ENCODE measurements at regions not wholly inside any gene's neighbourhood (a gene's known extent, or its start where the extent isn't known, plus 50 kb on each side); places are given as distances from the start of the nearest gene placed in this dataset.

DNA sequence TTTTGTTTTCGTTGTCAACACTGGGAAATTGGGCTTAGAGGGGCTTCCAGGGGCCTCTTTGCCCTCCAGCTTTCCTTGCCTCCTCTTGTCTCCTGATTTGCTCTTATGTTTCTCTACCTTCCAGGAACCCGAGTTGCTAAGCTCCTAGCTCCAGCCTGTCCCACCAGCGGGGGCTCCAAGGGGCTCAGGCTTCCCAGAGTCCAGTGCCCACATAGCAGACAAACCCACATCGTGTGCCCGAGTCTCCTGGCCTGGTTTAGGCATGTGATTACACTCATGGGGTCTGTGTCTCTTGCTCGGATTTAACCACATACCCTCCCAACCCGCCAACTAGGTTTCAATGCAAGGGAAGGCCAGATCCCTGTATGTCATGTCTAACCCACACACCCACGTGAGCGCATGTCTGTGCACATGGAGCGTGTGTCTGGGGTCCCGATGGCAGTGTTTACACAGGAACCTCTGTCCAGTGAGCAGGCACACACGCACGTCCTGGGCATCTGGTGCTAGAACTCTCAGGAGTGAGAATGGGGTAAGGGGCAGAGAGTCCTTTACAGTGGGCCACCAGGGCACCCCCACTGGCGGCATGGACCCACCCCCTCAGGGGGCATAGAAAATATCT, 76.1 kb upstream of the MED9 start:
- no peak for TF ChIP-seq HNF4G (IDR thresholded peaks at IDR 0.05)
- TF ChIP-seq GABPA (IDR thresholded peaks at IDR 0.05 in 1 of 2, conservative IDR thresholded peaks at IDR 0.05 in 1 of 2): no peak
- no peak for TF ChIP-seq RAD21 (IDR thresholded peaks at IDR 0.05)
- TF ChIP-seq SP1 (IDR thresholded peaks at IDR 0.05): no peak
- TF ChIP-seq JUND (IDR thresholded peaks at IDR 0.05): no peak
- TF ChIP-seq, protein P1, sequence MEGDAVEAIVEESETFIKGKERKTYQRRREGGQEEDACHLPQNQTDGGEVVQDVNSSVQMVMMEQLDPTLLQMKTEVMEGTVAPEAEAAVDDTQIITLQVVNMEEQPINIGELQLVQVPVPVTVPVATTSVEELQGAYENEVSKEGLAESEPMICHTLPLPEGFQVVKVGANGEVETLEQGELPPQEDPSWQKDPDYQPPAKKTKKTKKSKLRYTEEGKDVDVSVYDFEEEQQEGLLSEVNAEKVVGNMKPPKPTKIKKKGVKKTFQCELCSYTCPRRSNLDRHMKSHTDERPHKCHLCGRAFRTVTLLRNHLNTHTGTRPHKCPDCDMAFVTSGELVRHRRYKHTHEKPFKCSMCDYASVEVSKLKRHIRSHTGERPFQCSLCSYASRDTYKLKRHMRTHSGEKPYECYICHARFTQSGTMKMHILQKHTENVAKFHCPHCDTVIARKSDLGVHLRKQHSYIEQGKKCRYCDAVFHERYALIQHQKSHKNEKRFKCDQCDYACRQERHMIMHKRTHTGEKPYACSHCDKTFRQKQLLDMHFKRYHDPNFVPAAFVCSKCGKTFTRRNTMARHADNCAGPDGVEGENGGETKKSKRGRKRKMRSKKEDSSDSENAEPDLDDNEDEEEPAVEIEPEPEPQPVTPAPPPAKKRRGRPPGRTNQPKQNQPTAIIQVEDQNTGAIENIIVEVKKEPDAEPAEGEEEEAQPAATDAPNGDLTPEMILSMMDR (IDR thresholded peaks at IDR 0.05; ENCODE audit: low read depth, low read length, missing input control): no peak
- no peak for TF ChIP-seq YY1 (IDR thresholded peaks at IDR 0.05)
- TF ChIP-seq, protein P2, sequence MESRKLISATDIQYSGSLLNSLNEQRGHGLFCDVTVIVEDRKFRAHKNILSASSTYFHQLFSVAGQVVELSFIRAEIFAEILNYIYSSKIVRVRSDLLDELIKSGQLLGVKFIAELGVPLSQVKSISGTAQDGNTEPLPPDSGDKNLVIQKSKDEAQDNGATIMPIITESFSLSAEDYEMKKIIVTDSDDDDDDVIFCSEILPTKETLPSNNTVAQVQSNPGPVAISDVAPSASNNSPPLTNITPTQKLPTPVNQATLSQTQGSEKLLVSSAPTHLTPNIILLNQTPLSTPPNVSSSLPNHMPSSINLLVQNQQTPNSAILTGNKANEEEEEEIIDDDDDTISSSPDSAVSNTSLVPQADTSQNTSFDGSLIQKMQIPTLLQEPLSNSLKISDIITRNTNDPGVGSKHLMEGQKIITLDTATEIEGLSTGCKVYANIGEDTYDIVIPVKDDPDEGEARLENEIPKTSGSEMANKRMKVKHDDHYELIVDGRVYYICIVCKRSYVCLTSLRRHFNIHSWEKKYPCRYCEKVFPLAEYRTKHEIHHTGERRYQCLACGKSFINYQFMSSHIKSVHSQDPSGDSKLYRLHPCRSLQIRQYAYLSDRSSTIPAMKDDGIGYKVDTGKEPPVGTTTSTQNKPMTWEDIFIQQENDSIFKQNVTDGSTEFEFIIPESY (IDR thresholded peaks at IDR 0.05): no peak
- TF ChIP-seq FOXA2 (IDR thresholded peaks at IDR 0.05): no peak
- TF ChIP-seq HNF4A (conservative IDR thresholded peaks at IDR 0.05): no peak
- no peak for TF ChIP-seq FOXA1 (IDR thresholded peaks at IDR 0.05)
- TF ChIP-seq, protein P3, sequence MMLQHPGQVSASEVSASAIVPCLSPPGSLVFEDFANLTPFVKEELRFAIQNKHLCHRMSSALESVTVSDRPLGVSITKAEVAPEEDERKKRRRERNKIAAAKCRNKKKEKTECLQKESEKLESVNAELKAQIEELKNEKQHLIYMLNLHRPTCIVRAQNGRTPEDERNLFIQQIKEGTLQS (IDR thresholded peaks at IDR 0.05): no peak
- TF ChIP-seq, protein P4, sequence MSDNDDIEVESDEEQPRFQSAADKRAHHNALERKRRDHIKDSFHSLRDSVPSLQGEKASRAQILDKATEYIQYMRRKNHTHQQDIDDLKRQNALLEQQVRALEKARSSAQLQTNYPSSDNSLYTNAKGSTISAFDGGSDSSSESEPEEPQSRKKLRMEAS (IDR thresholded peaks at IDR 0.05): no peak
- TF ChIP-seq, protein P5, sequence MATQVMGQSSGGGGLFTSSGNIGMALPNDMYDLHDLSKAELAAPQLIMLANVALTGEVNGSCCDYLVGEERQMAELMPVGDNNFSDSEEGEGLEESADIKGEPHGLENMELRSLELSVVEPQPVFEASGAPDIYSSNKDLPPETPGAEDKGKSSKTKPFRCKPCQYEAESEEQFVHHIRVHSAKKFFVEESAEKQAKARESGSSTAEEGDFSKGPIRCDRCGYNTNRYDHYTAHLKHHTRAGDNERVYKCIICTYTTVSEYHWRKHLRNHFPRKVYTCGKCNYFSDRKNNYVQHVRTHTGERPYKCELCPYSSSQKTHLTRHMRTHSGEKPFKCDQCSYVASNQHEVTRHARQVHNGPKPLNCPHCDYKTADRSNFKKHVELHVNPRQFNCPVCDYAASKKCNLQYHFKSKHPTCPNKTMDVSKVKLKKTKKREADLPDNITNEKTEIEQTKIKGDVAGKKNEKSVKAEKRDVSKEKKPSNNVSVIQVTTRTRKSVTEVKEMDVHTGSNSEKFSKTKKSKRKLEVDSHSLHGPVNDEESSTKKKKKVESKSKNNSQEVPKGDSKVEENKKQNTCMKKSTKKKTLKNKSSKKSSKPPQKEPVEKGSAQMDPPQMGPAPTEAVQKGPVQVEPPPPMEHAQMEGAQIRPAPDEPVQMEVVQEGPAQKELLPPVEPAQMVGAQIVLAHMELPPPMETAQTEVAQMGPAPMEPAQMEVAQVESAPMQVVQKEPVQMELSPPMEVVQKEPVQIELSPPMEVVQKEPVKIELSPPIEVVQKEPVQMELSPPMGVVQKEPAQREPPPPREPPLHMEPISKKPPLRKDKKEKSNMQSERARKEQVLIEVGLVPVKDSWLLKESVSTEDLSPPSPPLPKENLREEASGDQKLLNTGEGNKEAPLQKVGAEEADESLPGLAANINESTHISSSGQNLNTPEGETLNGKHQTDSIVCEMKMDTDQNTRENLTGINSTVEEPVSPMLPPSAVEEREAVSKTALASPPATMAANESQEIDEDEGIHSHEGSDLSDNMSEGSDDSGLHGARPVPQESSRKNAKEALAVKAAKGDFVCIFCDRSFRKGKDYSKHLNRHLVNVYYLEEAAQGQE (IDR thresholded peaks at IDR 0.05): no peak
- TF ChIP-seq EGR1 (IDR thresholded peaks at IDR 0.05; ENCODE audit: low read depth in 2 of 2): no peak
- TF ChIP-seq TAF1 (conservative IDR thresholded peaks at IDR 0.05): no peak
- no peaks in the 10 kb centered on the region for H3K4me1 ChIP-seq (ENCODE audit: control insufficient read depth in 4 of 4, insufficient read depth in 4 of 4, low read length in 3 of 4)

More for the DNA sequence above, 76.1 kb upstream of the MED9 start:
- H3K27ac ChIP-seq (ENCODE audit: low read depth in 1 of 2, low read length in 2 of 2): no peak overlapping the region
- no peak overlapping the region for H3K4me3 ChIP-seq (ENCODE audit: low read depth in 1 of 3, low read length in 3 of 3)
- no peaks in the 10 kb centered on the region for H3K36me3 ChIP-seq (ENCODE audit: control insufficient read depth in 4 of 4, insufficient read depth in 3 of 4, low read depth in 1 of 4, low read length in 3 of 4)
- no peak overlapping the region for H3K9ac ChIP-seq (ENCODE audit: low read depth in 1 of 2, low read length in 2 of 2)
- WGBS: 89% methylated on average over 14 of the region's 14 CpGs
- no peak for DNase-seq (ENCODE audit: low spot score)
- no peaks in the 10 kb centered on the region for H3K27me3 ChIP-seq (ENCODE audit: control insufficient read depth in 4 of 4, insufficient read depth in 4 of 4, low read length in 3 of 4)
- H3K9me3 ChIP-seq (ENCODE audit: control insufficient read depth in 4 of 4, low read length in 3 of 4): no peaks in the 10 kb centered on the region
